Astrocyte of the spinal cord (primary cell): ENCODE measurements at regions not wholly inside any gene's neighbourhood (a gene's known extent, or its start where the extent isn't known, plus 50 kb on each side); places are given as distances from the start of the nearest gene placed in this dataset.

ENCODE experiments used
- DNase-seq: peaks from one replicate; pipeline ENCODE4 v3.0.0; 2011; ENCODE audit warnings: low read depth, low spot score
- H3K4me3 ChIP-seq: 2 replicates; pipeline ENCODE4 v1.5.1; 2011; ENCODE audit warnings: low read depth, mild to moderate bottlenecking, low read length, moderate library complexity
- in situ Hi-C: cut with HindIII; loops from 2 replicates; pipeline ENCODE4 v1.10.0; 2017; ENCODE audit warnings: low sequenced_read_pairs
- TF ChIP-seq, protein P1 (sequence below): IDR thresholded peaks from 2 replicates; pipeline ENCODE4 v1.5.1; 2012; ENCODE audit warnings: low read depth, mild to moderate bottlenecking, low read length, inconsistent platforms

DNA sequence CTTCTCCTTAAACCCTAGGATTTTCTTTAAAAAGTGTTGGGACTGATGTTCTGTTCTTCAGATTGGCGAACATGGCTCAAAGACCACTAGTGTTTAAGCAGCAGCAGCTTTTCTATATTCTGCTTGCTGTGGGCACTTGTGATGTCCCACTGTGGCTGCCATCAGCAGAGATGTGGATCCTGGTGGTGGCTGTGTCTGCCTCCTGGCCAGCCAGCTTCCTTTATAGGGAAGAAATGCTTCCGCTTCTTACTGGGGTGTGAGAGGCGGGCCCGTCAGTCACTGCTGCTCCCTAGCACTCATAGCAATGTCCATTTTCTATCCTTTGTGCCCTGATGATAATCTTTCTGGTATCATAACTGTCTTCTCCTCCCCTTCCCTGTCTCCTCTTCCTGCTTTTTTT lies 66.7 kb upstream of the ESR1 start:
- in situ Hi-C loops = no loop called here
- TF ChIP-seq, protein P1, sequence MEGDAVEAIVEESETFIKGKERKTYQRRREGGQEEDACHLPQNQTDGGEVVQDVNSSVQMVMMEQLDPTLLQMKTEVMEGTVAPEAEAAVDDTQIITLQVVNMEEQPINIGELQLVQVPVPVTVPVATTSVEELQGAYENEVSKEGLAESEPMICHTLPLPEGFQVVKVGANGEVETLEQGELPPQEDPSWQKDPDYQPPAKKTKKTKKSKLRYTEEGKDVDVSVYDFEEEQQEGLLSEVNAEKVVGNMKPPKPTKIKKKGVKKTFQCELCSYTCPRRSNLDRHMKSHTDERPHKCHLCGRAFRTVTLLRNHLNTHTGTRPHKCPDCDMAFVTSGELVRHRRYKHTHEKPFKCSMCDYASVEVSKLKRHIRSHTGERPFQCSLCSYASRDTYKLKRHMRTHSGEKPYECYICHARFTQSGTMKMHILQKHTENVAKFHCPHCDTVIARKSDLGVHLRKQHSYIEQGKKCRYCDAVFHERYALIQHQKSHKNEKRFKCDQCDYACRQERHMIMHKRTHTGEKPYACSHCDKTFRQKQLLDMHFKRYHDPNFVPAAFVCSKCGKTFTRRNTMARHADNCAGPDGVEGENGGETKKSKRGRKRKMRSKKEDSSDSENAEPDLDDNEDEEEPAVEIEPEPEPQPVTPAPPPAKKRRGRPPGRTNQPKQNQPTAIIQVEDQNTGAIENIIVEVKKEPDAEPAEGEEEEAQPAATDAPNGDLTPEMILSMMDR = no peak
- no peak for DNase-seq
- no peak overlapping the region for H3K4me3 ChIP-seq

DNA sequence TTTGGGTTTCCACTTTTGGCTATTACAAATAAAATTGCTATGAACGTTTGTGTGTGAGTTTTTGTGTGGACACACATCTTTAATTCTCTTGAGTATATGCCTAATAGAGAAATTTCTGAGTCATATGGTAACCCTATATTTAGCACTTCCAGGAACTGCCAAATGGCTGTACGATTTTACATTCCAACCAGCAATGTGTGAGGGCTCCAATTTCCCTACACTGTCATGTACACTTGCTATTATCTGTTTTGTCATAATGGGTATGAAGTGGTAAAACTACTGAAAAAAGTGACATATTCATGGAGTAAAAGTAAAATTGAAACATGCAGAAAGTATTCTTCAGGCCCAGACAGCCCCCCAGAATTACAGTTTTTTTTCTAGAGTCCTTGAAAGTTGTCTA lies 59.6 kb upstream of the ESR1 start:
- no peak overlapping the region for H3K4me3 ChIP-seq
- no peak for DNase-seq
- in situ Hi-C loops = no loop called here
- TF ChIP-seq, protein P1 = no peak

DNA sequence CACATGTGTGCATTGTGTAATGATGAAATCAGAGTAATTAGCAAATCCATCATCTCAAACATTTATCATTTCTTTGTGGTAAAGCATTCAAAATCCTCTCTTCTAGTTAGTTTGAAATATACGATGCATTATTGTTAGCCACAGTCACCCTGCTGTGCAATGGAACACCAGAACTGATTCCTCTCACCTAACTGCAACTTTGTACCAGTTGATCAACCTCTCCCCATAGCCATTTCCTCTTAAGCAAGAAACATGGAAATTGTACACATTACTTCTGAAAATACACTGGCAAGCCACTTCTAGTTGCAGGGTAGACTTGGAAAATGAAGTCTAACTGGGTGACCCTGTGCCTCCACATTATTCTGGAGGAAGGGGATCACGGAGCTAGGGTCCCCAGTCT lies 58.1 kb upstream of the ESR1 start:
- TF ChIP-seq, protein P1 = no peak
- in situ Hi-C loops = no loop called here
- no peak for DNase-seq
- H3K4me3 ChIP-seq = no peak overlapping the region

DNA sequence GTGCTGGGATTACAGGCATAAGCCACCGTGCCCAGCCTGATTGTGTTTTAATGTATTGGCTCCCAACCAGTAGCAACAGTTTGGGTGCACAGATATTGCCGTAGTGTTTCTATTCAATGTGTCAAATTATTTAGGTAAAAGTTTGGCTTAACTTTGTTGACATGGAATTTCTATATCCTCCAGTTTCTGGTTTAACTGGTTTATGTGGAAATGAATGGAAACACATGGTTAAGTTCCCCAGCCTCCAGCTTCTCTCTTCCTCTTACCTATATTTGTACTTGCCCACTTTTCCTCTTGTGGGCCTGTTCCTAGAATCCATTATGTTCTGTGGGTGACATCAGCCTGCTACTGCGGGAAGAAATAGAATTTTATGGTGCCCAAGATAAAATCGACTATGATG lies 53.9 kb upstream of the ESR1 start:
- TF ChIP-seq, protein P1 = no peak
- no peak for DNase-seq
- in situ Hi-C loops = no loop called here
- H3K4me3 ChIP-seq = no peak overlapping the region

DNA sequence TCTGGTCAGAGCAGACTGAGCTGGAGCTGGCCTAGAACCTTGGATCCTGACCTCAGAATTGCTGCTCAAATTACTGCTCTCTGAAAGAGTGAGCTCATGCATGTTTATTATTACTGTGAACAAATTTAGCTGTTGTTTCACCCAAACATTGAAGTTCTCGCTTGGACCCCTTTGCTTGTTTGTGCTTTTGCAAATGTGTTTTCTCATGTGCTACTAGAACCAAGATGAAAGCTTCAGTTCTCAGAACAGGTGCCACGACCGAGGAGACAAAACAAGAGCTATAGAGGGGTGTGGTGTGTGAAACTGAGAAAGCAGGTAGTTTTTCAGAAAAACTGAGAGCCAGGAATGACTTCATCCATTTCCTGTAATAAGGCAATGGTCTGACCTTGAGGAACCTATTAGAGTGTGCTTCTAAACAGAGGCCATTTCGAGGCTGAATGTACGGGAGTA lies 50.0 kb upstream of the ESR1 start:
- TF ChIP-seq, protein P1 = no peak
- DNase-seq = no peak
- in situ Hi-C loops = no loop called here
- H3K4me3 ChIP-seq = no peak overlapping the region
